ENCODE measurements at regions not wholly inside any gene's neighbourhood (a gene's known extent, or its start where the extent isn't known, plus 50 kb on each side); places are given as distances from the start of the nearest gene placed in this dataset.

GRCh38 chr10:111446966-111447365, 370.1 kb downstream of the ADRA2A start:
- no peaks in the 10 kb centered on the region for H3K9me3 ChIP-seq
- POLR2A ChIA-PET, result no interaction called here

GRCh38 chr10:111452153-111452552, 375.3 kb downstream of the ADRA2A start:
- FAIRE-seq (no peak), ATAC-seq (no peak), DNase-seq (ENCODE audit: low read depth in 1 of 2, low spot score in 1 of 2) (no peak)
- WGBS (ENCODE audit: missing lambda C conversion rate), result 0% methylated on average over 3 of the region's 3 CpGs
- TF ChIP-seq ZC3H11A (IDR thresholded peaks at IDR 0.05) (no peak), PBX3 (IDR thresholded peaks at IDR 0.05) (no peak), USF2 (IDR thresholded peaks at IDR 0.05) (no peak), MAFK (IDR thresholded peaks at IDR 0.05; ENCODE audit: partially characterized antibody) (no peak), TFCP2L1 (CRISPR knock-in tag; IDR thresholded peaks at IDR 0.05) (no peak), PHF8 (IDR thresholded peaks at IDR 0.05; ENCODE audit: borderline replicate concordance, low read depth) (no peak), CBX8 (IDR thresholded peaks at IDR 0.05) (no peak), JUN (IDR thresholded peaks at IDR 0.05) (no peak), FOSL2 (IDR thresholded peaks at IDR 0.05) (no peak), FOSL2 (CRISPR knock-in tag; IDR thresholded peaks at IDR 0.05) (no peak), MAZ (IDR thresholded peaks at IDR 0.05; ENCODE audit: borderline replicate concordance, low read depth, low read length) (no peak), ZNF302 (CRISPR knock-in tag; IDR thresholded peaks at IDR 0.05) (no peak), HMGXB4 (CRISPR knock-in tag; IDR thresholded peaks at IDR 0.05; ENCODE audit: borderline replicate concordance) (no peak), CEBPB (IDR thresholded peaks at IDR 0.05) (no peak), ESRRA (IDR thresholded peaks at IDR 0.05; ENCODE audit: borderline replicate concordance, low read length) (no peak), EHF (CRISPR knock-in tag; IDR thresholded peaks at IDR 0.05) (no peak)
- ChIA-PET POLR2A (no interaction called here), CTCF (no interaction called here)
- H3K4me1 ChIP-seq, result no peaks in the 10 kb centered on the region
- H3K27ac ChIP-seq, result no peak overlapping the region
- no peak overlapping the region for H3K4me3 ChIP-seq
- no peaks in the 10 kb centered on the region for H3K9me3 ChIP-seq
- no peak overlapping the region for H3K4me2 ChIP-seq

More at GRCh38 chr10:111446966-111447365, 370.1 kb downstream of the ADRA2A start:
- no peak overlapping the region for H3K4me2 ChIP-seq
- CTCF ChIA-PET, result no interaction called here
- H3K4me1 ChIP-seq, result no peaks in the 10 kb centered on the region
- H3K4me3 ChIP-seq, result no peak overlapping the region
- ATAC-seq (no peak), FAIRE-seq (no peak), DNase-seq (ENCODE audit: low read depth in 1 of 2, low spot score in 1 of 2) (no peak)
- TF ChIP-seq TFCP2L1 (CRISPR knock-in tag; IDR thresholded peaks at IDR 0.05) (no peak), CBX8 (IDR thresholded peaks at IDR 0.05) (no peak), ATOH8 (CRISPR knock-in tag; IDR thresholded peaks at IDR 0.05; ENCODE audit: low read depth) (no peak), JUNB (IDR thresholded peaks at IDR 0.05) (no peak), HES2 (IDR thresholded peaks at IDR 0.05) (no peak)
- H3K27ac ChIP-seq, result no peak overlapping the region

GRCh38 chr10:111455776-111456426, 379.1 kb downstream of the ADRA2A start:
- CTCF ChIA-PET, result no interaction called here
- H3K9me3 ChIP-seq, result no peaks in the 10 kb centered on the region
- no peak overlapping the region for H3K4me3 ChIP-seq
- no peak overlapping the region for H3K4me2 ChIP-seq
- WGBS (ENCODE audit: missing lambda C conversion rate), result 0% methylated on average over 2 of the region's 2 CpGs
- DNase-seq (ENCODE audit: low read depth in 1 of 2, low spot score in 1 of 2), result no peak
- POLR2A ChIA-PET, result no interaction called here
- ATAC-seq, result no peak
- no peak overlapping the region for H3K27ac ChIP-seq
- H3K4me1 ChIP-seq, result no peaks in the 10 kb centered on the region
- no peak for FAIRE-seq
- TF ChIP-seq JUNB (IDR thresholded peaks at IDR 0.05), result no peak
- TF ChIP-seq EP300 (IDR thresholded peaks at IDR 0.05), result no peak
- TF ChIP-seq MAZ (IDR thresholded peaks at IDR 0.05; ENCODE audit: borderline replicate concordance, low read depth, low read length), result no peak
- no peak for TF ChIP-seq GATA3 (IDR thresholded peaks at IDR 0.05; ENCODE audit: borderline replicate concordance)
- TF ChIP-seq SREBF2 (IDR thresholded peaks at IDR 0.05), result no peak
- no peak for TF ChIP-seq SMC3 (IDR thresholded peaks at IDR 0.05)
- TF ChIP-seq HOXB13 (CRISPR knock-in tag; IDR thresholded peaks at IDR 0.05; ENCODE audit: low read depth), result no peak
- no peak for TF ChIP-seq BCL3 (IDR thresholded peaks at IDR 0.05)
- no peak for TF ChIP-seq CHD2 (IDR thresholded peaks at IDR 0.05; ENCODE audit: low read length, partially characterized antibody)
- no peak for TF ChIP-seq NFE2L2 (conservative IDR thresholded peaks at IDR 0.05; ENCODE audit: low read length)
- TF ChIP-seq HMGXB4 (CRISPR knock-in tag; IDR thresholded peaks at IDR 0.05; ENCODE audit: borderline replicate concordance), result no peak
- no peak for TF ChIP-seq RFX5 (IDR thresholded peaks at IDR 0.05)
- TF ChIP-seq HOXB5 (CRISPR knock-in tag; IDR thresholded peaks at IDR 0.05), result no peak
